ENCODE measurements at regions not wholly inside any gene's neighbourhood (a gene's known extent, or its start where the extent isn't known, plus 50 kb on each side); places are given as distances from the start of the nearest gene placed in this dataset.

- no TSS peak for BruUV-seq (replicated peaks)
- H3K79me2 ChIP-seq (ENCODE audit: control insufficient read depth, insufficient read depth, low read length), result no peaks in the 10 kb centered on the region
- no peaks in the 10 kb centered on the region for H3K9me3 ChIP-seq (replicated peaks; ENCODE audit: control insufficient read depth, insufficient read depth, low read length)
- no peak overlapping the region for H3K27ac ChIP-seq (ENCODE audit: control insufficient read depth, insufficient read depth)
- H2AFZ ChIP-seq (ENCODE audit: control insufficient read depth, low read depth, low read length), result no peak overlapping the region
- CTCF ChIA-PET, result interaction anchor here (1.4 kb wide), 1 partner anchor 49 kb away, joined by 3 read pairs; no protein-coding TSS in a partner anchor
- no peaks in the 10 kb centered on the region for H3K27me3 ChIP-seq (replicated peaks in 1 of 2; ENCODE audit: control insufficient read depth in 2 of 2, insufficient read depth in 2 of 2, low read length in 1 of 2)
- ATAC-seq, result no peak
- no peak for TF ChIP-seq NBN (IDR thresholded peaks at IDR 0.05)
- TF ChIP-seq NFYB (IDR thresholded peaks at IDR 0.05; ENCODE audit: insufficient read depth, low read depth, low read length), result no peak
- TF ChIP-seq RELA (IDR thresholded peaks at IDR 0.05; ENCODE audit: borderline replicate concordance, partially characterized antibody), result no peak
- no peak for TF ChIP-seq KAT2A (conservative IDR thresholded peaks at IDR 0.05; ENCODE audit: control insufficient read depth, low read depth, low read length)
- no peak for TF ChIP-seq POLR2AphosphoS2 (IDR thresholded peaks at IDR 0.05; ENCODE audit: low read depth, low read length)
- no peak for TF ChIP-seq SPI1 (IDR thresholded peaks at IDR 0.05; ENCODE audit: borderline replicate concordance, insufficient read depth, low read depth, low read length)
- intact Hi-C loops (cut with micrococcal nuclease; ENCODE audit: unreplicated experiment), result no loop called here
- H3K36me3 ChIP-seq (ENCODE audit: control insufficient read depth in 2 of 2, insufficient read depth in 2 of 2, low read length in 1 of 2), result no peaks in the 10 kb centered on the region
- SMC1A ChIA-PET (ENCODE audit: uncharacterized antibody, unreplicated experiment), result no interaction called here
- no peak for FAIRE-seq
- no peak overlapping the region for H3K9ac ChIP-seq (ENCODE audit: control insufficient read depth, insufficient read depth, low read length)
- RAD21 ChIA-PET (ENCODE audit: unreplicated experiment), result no interaction called here
- H3K4me3 ChIP-seq, result no peak overlapping the region
- 61% methylated on average over 5 of the region's 5 CpGs for WGBS (ENCODE audit: insufficient coverage, insufficient replicate concordance, low lambda C conversion rate, missing lambda C conversion rate)
- no peaks in the 10 kb centered on the region for H4K20me1 ChIP-seq (ENCODE audit: control insufficient read depth, insufficient read depth)
- DNase-seq (ENCODE audit: low read depth, low spot score), result no peak
- no peak overlapping the region for H3K4me2 ChIP-seq (ENCODE audit: control insufficient read depth, insufficient read depth)
- in situ Hi-C loops (cut with MboI), result no loop called here
- no peaks in the 10 kb centered on the region for H3K4me1 ChIP-seq (ENCODE audit: control insufficient read depth, insufficient read depth, low read length)
- POLR2A ChIA-PET, result no interaction called here
Measured at GRCh38 chrX:145524931-145525330, 277.6 kb downstream of the SPANXN1 start.

- no peaks in the 10 kb centered on the region for H3K4me1 ChIP-seq (ENCODE audit: control insufficient read depth, insufficient read depth, low read length)
- H3K27ac ChIP-seq (ENCODE audit: control insufficient read depth, insufficient read depth), result no peak overlapping the region
- 1% methylated on average over 4 of the region's 4 CpGs for WGBS (ENCODE audit: insufficient coverage, insufficient replicate concordance, low lambda C conversion rate, missing lambda C conversion rate)
- FAIRE-seq (no peak), DNase-seq (ENCODE audit: low read depth, low spot score) (no peak), ATAC-seq (peak; percentile 61)
- CTCF ChIA-PET, result no interaction called here
- H3K4me2 ChIP-seq (ENCODE audit: control insufficient read depth, insufficient read depth), result no peak overlapping the region
- no peaks in the 10 kb centered on the region for H3K79me2 ChIP-seq (ENCODE audit: control insufficient read depth, insufficient read depth, low read length)
- in situ Hi-C loops (cut with MboI), result no loop called here
- H4K20me1 ChIP-seq (ENCODE audit: control insufficient read depth, insufficient read depth), result no peaks in the 10 kb centered on the region
- no peak overlapping the region for H3K9ac ChIP-seq (ENCODE audit: control insufficient read depth, insufficient read depth, low read length)
- no peaks in the 10 kb centered on the region for H3K9me3 ChIP-seq (replicated peaks; ENCODE audit: control insufficient read depth, insufficient read depth, low read length)
- no peaks in the 10 kb centered on the region for H3K36me3 ChIP-seq (ENCODE audit: control insufficient read depth in 2 of 2, insufficient read depth in 2 of 2, low read length in 1 of 2)
- POLR2A ChIA-PET, result no interaction called here
- no peaks in the 10 kb centered on the region for H3K27me3 ChIP-seq (replicated peaks in 1 of 2; ENCODE audit: control insufficient read depth in 2 of 2, insufficient read depth in 2 of 2, low read length in 1 of 2)
- 0 out of 2 replicates have a peak, but pooled peaks have one; percentile 58 for TF ChIP-seq NR2F1 (conservative IDR thresholded peaks at IDR 0.05)
- 0 out of 2 replicates have a peak, but pooled peaks have one; percentile 19 for TF ChIP-seq RAD51 (IDR thresholded peaks at IDR 0.05)
- TF ChIP-seq STAT1 (conservative IDR thresholded peaks at IDR 0.05), result no peak
- no peak for TF ChIP-seq ATF7 (IDR thresholded peaks at IDR 0.05; ENCODE audit: low read depth)
- TF ChIP-seq GABPA (IDR thresholded peaks at IDR 0.05; ENCODE audit: low read depth), result no peak
- TF ChIP-seq SREBF2 (IDR thresholded peaks at IDR 0.05; ENCODE audit: low read length), result no peak
- no peak for TF ChIP-seq CREM (IDR thresholded peaks at IDR 0.05; ENCODE audit: low read depth)
- TF ChIP-seq RELB (IDR thresholded peaks at IDR 0.05; ENCODE audit: low read depth), result peak; percentile 74; the same call in 1 of the 2 replicates
- TF ChIP-seq ZNF217 (IDR thresholded peaks at IDR 0.05), result no peak
- SMC1A ChIA-PET (ENCODE audit: uncharacterized antibody, unreplicated experiment), result interaction anchor here (0.6 to 1.4 kb wide), 4 partner anchors 17 to 56 kb away, joined by 3 to 4 read pairs (median 4); no protein-coding TSS in a partner anchor
- H2AFZ ChIP-seq (ENCODE audit: control insufficient read depth, low read depth, low read length), result no peak overlapping the region
- no TSS peak for BruUV-seq (replicated peaks)
- RAD21 ChIA-PET (ENCODE audit: unreplicated experiment), result interaction anchor here (0.8 kb wide), 1 partner anchor 11 kb away, joined by 4 read pairs; no protein-coding TSS in a partner anchor
- no peak overlapping the region for H3K4me3 ChIP-seq
- intact Hi-C loops (cut with micrococcal nuclease; ENCODE audit: unreplicated experiment), result no loop called here
Measured at GRCh38 chrX:145532176-145532780, 285.0 kb downstream of the SPANXN1 start.

Data from GM12878 (cell line).